Transverse colon (tissue), 4 donors: ENCODE measurements at regions not wholly inside any gene's neighbourhood (a gene's known extent, or its start where the extent isn't known, plus 50 kb on each side); places are given as distances from the start of the nearest gene placed in this dataset.

ENCODE experiments used
- DNase-seq: peaks from one replicate; pipeline ENCODE4 v3.0.0-alpha.2; 2019
- H3K27ac ChIP-seq, 4 donors: fragments of 200-600 bp; sonication (generic); 2 replicates each; pipeline ENCODE4 v1.5.1; 2016 to 2018; ENCODE audit warnings: inconsistent platforms in 4 of 4
- H3K27me3 ChIP-seq: fragments of 200-600 bp; sonication (generic); 2 replicates; pipeline ENCODE4 v1.5.1; 2017; ENCODE audit warnings: inconsistent platforms
- H3K36me3 ChIP-seq, 4 donors: fragments of 200-600 bp; sonication (generic); 2 replicates each; pipeline ENCODE4 v1.5.1; 2017 to 2019; ENCODE audit warnings: inconsistent platforms in 4 of 4
- H3K4me1 ChIP-seq, 4 donors: fragments of 200-600 bp; sonication (generic); 2 replicates each; pipeline ENCODE4 v1.5.1; 2017 to 2020; ENCODE audit warnings: inconsistent platforms in 4 of 4
- H3K4me3 ChIP-seq, 4 donors: fragments of 200-600 bp; sonication (generic); 1 replicate in 1 of 4; 2 replicates in 3 of 4; pipeline versions ENCODE4 v1.5.1 to v1.6.1; 2017 to 2019; ENCODE audit warnings: inconsistent platforms in 4 of 4
- H3K9me3 ChIP-seq, 2 donors: fragments of 200-600 bp; sonication (generic); 2 replicates each; pipeline ENCODE4 v1.5.1; 2017 to 2019; ENCODE audit warnings: inconsistent platforms in 2 of 2
- EP300 ChIP-seq: sonication (generic); formaldehyde crosslinking; IDR thresholded peaks from one replicate; pipeline ENCODE4 v1.6.1; 2017; ENCODE audit warnings: antibody characterized with exemption, low read depth
- POLR2A ChIP-seq: fragments of 450-650 bp; IDR thresholded peaks from one replicate; pipeline ENCODE4 v1.6.1; 2016; ENCODE audit warnings: antibody characterized with exemption, mild to moderate bottlenecking, moderate library complexity
- POLR2AphosphoS5 ChIP-seq, 3 donors: sonication (generic); formaldehyde crosslinking; IDR thresholded peaks; one replicate each; pipeline ENCODE4 v1.6.1; 2016; ENCODE audit warnings: antibody characterized with exemption in 3 of 3
- WGBS, 2 donors: methylation state at CpG; one replicate each; pipeline ENCODE4 v1.1.5; 2018; ENCODE audit warnings: low coverage in 1 of 2; 5-methylcytosine and 5-hydroxymethylcytosine counted together
- in situ Hi-C, 4 donors: fragments of 200-750 bp; cut with MboI; loops; one replicate each; pipeline versions ENCODE4 v1.15.0 to v1.15.1; 2017; ENCODE audit warnings: low sequenced_read_pairs in 3 of 4, low pct_ligation_motif_present in 1 of 4, low pct_unique_long_range_greater_than_20kb in 1 of 4
- intact Hi-C: fragments of 100-400 bp; cut with DNase I; formaldehyde crosslinking; loops from one replicate; pipeline ENCODE4 v1.15.1; 2023; ENCODE audit warnings: low total_unique reads
- TF ChIP-seq, protein P1 (sequence below), 5 experiments: fragments of 200-600 bp in 3 of 5; fragments of 450-650 bp in 2 of 5; sonication (generic) in 3 of 5; IDR thresholded peaks; 1 replicate in 2 of 5; 2 replicates in 3 of 5; pipeline ENCODE4 v1.5.1; 2016 to 2017; ENCODE audit warnings: antibody characterized with exemption in 5 of 5, inconsistent platforms in 3 of 5, mild to moderate bottlenecking in 2 of 5, moderate library complexity in 1 of 5

DNA sequence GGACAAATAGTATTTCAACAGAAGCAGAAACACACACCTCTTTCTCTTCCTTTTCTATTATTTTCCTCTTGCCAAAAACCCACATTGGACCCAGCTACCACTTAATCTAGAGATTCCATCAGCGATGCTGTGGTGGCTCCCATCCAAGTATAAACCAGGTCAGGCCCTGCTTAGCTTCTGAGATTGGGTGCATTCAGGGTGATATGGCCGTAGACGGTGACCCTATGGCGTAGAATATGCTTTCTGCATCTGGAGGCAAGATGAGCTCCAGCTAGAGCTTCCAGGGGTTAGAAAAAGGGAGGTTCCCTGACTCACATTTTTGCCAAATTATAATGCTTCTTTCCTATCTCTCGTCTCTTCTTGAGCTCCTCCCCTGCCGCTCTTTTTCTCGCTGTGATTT lies 66.5 kb downstream of the TNP1 start:
- in situ Hi-C loops, result no loop called here
- WGBS, 2 donors, result 84 to 90% methylated on average over 7 of the region's 7 CpGs
- Histone ChIP-seq H3K4me3 (no peak overlapping the region), H3K9me3 (no peaks in the 10 kb centered on the region), H3K36me3 (no peaks in the 10 kb centered on the region), H3K27me3 (no peaks in the 10 kb centered on the region), H3K4me1 (peaks cover 5 to 11% (median 7%) of the 10 kb centered on the region in 4 donors), H3K27ac (no peak overlapping the region)
- TF ChIP-seq EP300 (no peak), POLR2A (no peak)
- TF ChIP-seq, protein P1, sequence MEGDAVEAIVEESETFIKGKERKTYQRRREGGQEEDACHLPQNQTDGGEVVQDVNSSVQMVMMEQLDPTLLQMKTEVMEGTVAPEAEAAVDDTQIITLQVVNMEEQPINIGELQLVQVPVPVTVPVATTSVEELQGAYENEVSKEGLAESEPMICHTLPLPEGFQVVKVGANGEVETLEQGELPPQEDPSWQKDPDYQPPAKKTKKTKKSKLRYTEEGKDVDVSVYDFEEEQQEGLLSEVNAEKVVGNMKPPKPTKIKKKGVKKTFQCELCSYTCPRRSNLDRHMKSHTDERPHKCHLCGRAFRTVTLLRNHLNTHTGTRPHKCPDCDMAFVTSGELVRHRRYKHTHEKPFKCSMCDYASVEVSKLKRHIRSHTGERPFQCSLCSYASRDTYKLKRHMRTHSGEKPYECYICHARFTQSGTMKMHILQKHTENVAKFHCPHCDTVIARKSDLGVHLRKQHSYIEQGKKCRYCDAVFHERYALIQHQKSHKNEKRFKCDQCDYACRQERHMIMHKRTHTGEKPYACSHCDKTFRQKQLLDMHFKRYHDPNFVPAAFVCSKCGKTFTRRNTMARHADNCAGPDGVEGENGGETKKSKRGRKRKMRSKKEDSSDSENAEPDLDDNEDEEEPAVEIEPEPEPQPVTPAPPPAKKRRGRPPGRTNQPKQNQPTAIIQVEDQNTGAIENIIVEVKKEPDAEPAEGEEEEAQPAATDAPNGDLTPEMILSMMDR (IDR thresholded peaks at IDR 0.05), result no peak
- no peak for DNase-seq
- intact Hi-C loops, result no loop called here

DNA sequence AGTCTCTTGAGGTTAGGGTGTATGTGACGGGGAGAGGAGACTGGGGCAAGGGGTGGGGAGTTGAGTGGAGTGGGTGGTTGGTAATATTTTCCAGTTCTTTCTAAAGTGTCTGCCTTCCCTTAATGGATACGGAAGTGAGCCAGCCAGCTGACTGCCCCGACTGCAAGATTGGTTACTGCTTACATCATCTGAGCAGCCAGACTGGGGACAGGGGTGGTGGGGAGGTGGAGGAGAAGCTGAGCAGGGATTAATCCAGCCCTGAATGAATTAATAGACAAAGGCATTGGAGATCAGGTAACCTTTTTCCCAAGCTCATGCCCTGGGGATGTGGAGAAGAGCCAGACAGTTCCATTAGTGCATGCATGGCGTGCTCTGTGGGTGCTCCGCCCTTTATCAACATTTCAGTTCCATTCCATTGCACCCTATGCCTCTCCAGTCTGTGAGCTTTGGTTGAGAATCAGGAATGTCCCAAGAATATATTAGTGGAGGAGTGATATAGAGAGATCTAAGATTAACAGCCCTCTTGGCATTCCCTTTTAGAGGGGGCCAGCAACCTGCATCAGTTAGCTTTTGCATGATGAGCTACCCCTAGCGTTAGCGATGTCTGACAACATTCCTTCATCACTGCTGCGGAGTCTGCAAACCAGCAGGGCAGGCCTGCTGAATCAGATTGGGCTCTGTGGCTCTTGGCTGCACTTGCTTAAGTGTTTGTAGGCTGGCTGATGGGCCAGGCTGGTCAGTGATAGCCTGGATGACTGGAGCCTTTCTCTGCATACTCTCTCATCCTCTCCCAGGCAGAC lies 67.4 kb downstream of the TNP1 start:
- Histone ChIP-seq H3K4me3 (no peak overlapping the region), H3K4me1 (peaks cover 5 to 11% (median 7%) of the 10 kb centered on the region in 4 donors), H3K27ac (peak overlapping the region; percentile 30 to 67 (median 51)), H3K9me3 (no peaks in the 10 kb centered on the region), H3K36me3 (no peaks in the 10 kb centered on the region), H3K27me3 (no peaks in the 10 kb centered on the region)
- TF ChIP-seq POLR2A (no peak), EP300 (no peak)
- TF ChIP-seq, protein P1 (IDR thresholded peaks at IDR 0.05), result no peak
- WGBS, 2 donors, result 43 to 70% methylated on average over 3 to 7 of the region's 8 CpGs
- intact Hi-C loops, result no loop called here
- in situ Hi-C loops, result no loop called here
- no peak for DNase-seq

DNA sequence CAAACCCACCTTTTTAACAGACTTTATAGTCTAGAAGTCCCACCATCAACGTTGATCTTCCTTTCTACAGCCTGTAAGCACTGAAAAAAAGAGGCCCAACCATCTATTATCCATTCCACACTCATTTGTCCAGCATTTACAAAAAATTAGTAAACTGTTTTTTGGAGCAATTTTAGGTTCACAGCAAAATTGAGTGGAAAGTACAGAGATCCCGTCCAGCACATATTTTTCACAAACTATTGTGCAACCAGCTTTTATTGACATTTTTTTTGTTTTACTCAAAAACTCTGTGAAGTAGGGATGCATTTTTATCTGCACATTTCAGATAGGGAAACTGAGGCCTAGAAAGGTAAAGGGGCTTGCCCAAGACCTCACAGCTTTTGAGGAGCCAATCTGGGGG lies 68.6 kb downstream of the TNP1 start:
- Histone ChIP-seq H3K27ac (peak overlapping the region; percentile 30 to 67 (median 51)), H3K4me3 (no peak overlapping the region), H3K4me1 (peaks cover 5 to 11% (median 7%) of the 10 kb centered on the region in 4 donors), H3K9me3 (no peaks in the 10 kb centered on the region), H3K36me3 (no peaks in the 10 kb centered on the region), H3K27me3 (no peaks in the 10 kb centered on the region)
- DNase-seq, result no peak
- intact Hi-C loops, result no loop called here
- TF ChIP-seq, protein P1 (IDR thresholded peaks at IDR 0.05), result no peak
- no peak for TF ChIP-seq POLR2AphosphoS5 (IDR thresholded peaks at IDR 0.05)
- TF ChIP-seq POLR2A, result no peak
- no peak for TF ChIP-seq EP300
- 42 to 45% methylated on average over 2 of the region's 2 CpGs for WGBS, 2 donors
- in situ Hi-C loops, result no loop called here

DNA sequence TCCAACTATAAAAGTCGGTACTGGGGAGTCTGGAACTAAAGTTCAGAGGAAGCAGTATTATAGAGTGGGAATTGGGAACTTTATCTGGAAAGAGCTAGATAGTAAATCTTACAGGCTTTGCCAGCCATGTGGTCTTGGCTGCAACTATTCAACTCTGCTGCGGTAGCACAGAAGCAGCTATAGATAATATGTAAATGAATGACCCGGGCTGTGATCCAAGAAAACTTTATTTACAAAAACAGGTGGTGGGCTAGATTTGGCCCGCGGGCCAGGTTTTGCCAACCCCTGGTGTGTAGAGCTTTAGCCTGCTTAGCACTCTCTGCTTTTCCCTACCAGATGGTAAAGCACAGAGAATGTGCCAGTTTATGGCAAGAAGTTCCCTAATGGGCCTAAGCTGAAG lies 70.8 kb downstream of the TNP1 start:
- Histone ChIP-seq H3K9me3 (no peaks in the 10 kb centered on the region), H3K4me1 (peaks cover 5 to 11% (median 7%) of the 10 kb centered on the region in 4 donors), H3K4me3 (no peak overlapping the region), H3K27me3 (no peaks in the 10 kb centered on the region), H3K27ac (peak overlapping the region in 1 of 4 donors; percentile 12), H3K36me3 (no peaks in the 10 kb centered on the region)
- intact Hi-C loops (no loop called here), in situ Hi-C loops (no loop called here)
- TF ChIP-seq, protein P1 (IDR thresholded peaks at IDR 0.05), result no peak
- TF ChIP-seq POLR2AphosphoS5 (IDR thresholded peaks at IDR 0.05), result no peak
- TF ChIP-seq EP300, result no peak
- TF ChIP-seq POLR2A, result no peak
- WGBS, 2 donors, result 67 to 73% methylated on average over 5 of the region's 5 CpGs
- no peak for DNase-seq
